Neural crest cell (in vitro differentiated cells): ENCODE measurements at regions not wholly inside any gene's neighbourhood (a gene's known extent, or its start where the extent isn't known, plus 50 kb on each side); places are given as distances from the start of the nearest gene placed in this dataset.

Experiments
- DNase-seq: peaks from one replicate; pipeline ENCODE4 v3.0.0; 2021; ENCODE audit warnings: low read depth, mixed read lengths, low spot score
- H3K27ac Mint-ChIP-seq: one replicate; pipeline ENCODE4 v1.8.0; 2021; ENCODE audit warnings: mild to moderate bottlenecking, mixed read lengths; ENCODE audit not compliant: unreplicated experiment
- H3K27me3 Mint-ChIP-seq: 2 replicates; pipeline ENCODE4 v1.8.0; 2021; ENCODE audit warnings: low read depth, mild to moderate bottlenecking, mixed read lengths
- H3K36me3 Mint-ChIP-seq: 2 replicates; pipeline ENCODE4 v1.8.0; 2021; ENCODE audit warnings: low read depth, mild to moderate bottlenecking, mixed read lengths
- H3K4me1 Mint-ChIP-seq: 2 replicates; pipeline ENCODE4 v1.8.0; 2021; ENCODE audit warnings: mixed read lengths
- H3K4me3 Mint-ChIP-seq: one replicate; pipeline ENCODE4 v1.8.0; 2021; ENCODE audit warnings: mild to moderate bottlenecking, mixed read lengths
- H3K9me3 Mint-ChIP-seq: 2 replicates; pipeline ENCODE4 v1.8.0; 2021; ENCODE audit warnings: mixed read lengths
- TF ChIP-seq, protein P1 (sequence below): fragments of 200-600 bp; sonication (generic); conservative IDR thresholded peaks from 2 replicates; pipeline ENCODE4 v1.5.0; 2021; ENCODE audit warnings: antibody characterized with exemption, mild to moderate bottlenecking

DNA sequence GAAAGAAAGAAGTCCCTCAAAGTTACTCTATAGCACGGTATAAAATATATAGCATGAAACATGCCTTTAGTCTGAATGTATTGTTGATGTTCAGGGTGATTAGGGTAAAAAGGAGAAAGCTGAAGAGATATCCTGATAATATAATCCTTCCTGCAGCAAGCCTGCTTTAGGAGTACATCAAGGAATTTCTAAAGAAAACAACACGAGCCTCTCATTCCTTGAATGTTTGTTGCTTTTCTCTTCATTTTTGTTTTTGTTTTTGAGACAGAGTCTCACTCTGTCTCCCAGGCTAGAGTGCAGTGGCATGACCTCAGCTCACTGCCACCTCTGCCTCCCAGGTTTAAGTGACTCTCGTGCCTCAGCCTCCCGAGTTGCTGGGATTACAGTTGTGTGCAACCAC, 79.1 kb downstream of the CD164 start:
- H3K4me1 Mint-ChIP-seq = peaks cover 5% of the 10 kb centered on the region
- no peak overlapping the region for H3K4me3 Mint-ChIP-seq
- no peaks in the 10 kb centered on the region for H3K36me3 Mint-ChIP-seq
- no peak overlapping the region for H3K27ac Mint-ChIP-seq
- TF ChIP-seq, protein P1, sequence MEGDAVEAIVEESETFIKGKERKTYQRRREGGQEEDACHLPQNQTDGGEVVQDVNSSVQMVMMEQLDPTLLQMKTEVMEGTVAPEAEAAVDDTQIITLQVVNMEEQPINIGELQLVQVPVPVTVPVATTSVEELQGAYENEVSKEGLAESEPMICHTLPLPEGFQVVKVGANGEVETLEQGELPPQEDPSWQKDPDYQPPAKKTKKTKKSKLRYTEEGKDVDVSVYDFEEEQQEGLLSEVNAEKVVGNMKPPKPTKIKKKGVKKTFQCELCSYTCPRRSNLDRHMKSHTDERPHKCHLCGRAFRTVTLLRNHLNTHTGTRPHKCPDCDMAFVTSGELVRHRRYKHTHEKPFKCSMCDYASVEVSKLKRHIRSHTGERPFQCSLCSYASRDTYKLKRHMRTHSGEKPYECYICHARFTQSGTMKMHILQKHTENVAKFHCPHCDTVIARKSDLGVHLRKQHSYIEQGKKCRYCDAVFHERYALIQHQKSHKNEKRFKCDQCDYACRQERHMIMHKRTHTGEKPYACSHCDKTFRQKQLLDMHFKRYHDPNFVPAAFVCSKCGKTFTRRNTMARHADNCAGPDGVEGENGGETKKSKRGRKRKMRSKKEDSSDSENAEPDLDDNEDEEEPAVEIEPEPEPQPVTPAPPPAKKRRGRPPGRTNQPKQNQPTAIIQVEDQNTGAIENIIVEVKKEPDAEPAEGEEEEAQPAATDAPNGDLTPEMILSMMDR = no peak
- H3K9me3 Mint-ChIP-seq = no peaks in the 10 kb centered on the region
- DNase-seq = no peak
- H3K27me3 Mint-ChIP-seq = no peaks in the 10 kb centered on the region

- Mint-ChIP-seq H3K36me3 (no peaks in the 10 kb centered on the region), H3K4me3 (no peak overlapping the region), H3K4me1 (peaks cover 5% of the 10 kb centered on the region), H3K27me3 (no peaks in the 10 kb centered on the region), H3K9me3 (no peaks in the 10 kb centered on the region), H3K27ac (no peak overlapping the region)
- DNase-seq = no peak
- TF ChIP-seq, protein P1 = no peak
Measured at GRCh38 chr6:109302176-109302575, 80.1 kb downstream of the CD164 start.

DNA sequence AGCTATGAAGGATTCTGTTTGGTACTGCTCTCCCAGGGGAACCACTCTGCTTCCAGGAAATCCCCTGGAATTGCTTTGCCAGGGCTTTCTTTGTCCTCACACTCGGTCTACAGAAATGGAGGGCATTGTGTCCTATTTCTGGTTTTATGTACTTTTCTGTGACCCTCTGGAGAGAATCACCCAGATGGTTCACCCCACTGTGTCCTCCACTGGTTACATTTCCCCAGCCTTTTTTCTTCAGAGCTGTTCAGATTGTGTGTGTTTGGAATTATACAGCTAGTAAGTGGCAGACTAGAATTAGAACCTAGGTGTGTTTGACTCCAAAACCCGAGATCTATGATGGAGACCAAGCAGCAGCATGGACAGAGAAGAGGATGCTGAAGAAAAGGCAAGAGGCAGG, 80.8 kb downstream of the CD164 start:
- H3K27ac Mint-ChIP-seq = no peak overlapping the region
- H3K4me3 Mint-ChIP-seq = no peak overlapping the region
- no peak for DNase-seq
- H3K27me3 Mint-ChIP-seq = peaks cover 5% of the 10 kb centered on the region
- H3K4me1 Mint-ChIP-seq = peaks cover 5% of the 10 kb centered on the region
- no peaks in the 10 kb centered on the region for H3K9me3 Mint-ChIP-seq
- H3K36me3 Mint-ChIP-seq = no peaks in the 10 kb centered on the region
- TF ChIP-seq, protein P1 = no peak

DNA sequence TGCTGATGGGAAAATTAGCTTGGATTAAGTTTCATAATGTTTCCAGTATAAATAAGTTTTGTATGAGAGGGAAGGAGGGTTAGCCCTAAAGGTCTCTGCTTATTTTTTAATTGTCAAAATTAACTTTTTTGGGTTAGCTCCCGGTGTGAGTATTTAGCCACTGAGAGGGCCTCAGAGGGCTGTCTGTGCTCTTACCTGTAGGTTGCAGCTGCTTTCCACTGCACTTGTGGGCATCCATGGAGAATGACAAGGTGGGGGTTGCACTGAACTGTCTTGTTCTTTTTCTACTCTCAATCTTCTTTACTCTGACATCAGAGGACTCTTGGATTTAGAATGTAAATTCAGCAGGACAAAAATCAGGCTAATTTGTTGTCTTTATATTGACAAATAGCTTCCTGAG, 81.4 kb downstream of the CD164 start:
- Mint-ChIP-seq H3K9me3 (no peaks in the 10 kb centered on the region), H3K27ac (no peak overlapping the region), H3K4me1 (peaks cover 5% of the 10 kb centered on the region), H3K36me3 (no peaks in the 10 kb centered on the region), H3K4me3 (no peak overlapping the region), H3K27me3 (peaks cover 6% of the 10 kb centered on the region)
- TF ChIP-seq, protein P1 = no peak
- no peak for DNase-seq

DNA sequence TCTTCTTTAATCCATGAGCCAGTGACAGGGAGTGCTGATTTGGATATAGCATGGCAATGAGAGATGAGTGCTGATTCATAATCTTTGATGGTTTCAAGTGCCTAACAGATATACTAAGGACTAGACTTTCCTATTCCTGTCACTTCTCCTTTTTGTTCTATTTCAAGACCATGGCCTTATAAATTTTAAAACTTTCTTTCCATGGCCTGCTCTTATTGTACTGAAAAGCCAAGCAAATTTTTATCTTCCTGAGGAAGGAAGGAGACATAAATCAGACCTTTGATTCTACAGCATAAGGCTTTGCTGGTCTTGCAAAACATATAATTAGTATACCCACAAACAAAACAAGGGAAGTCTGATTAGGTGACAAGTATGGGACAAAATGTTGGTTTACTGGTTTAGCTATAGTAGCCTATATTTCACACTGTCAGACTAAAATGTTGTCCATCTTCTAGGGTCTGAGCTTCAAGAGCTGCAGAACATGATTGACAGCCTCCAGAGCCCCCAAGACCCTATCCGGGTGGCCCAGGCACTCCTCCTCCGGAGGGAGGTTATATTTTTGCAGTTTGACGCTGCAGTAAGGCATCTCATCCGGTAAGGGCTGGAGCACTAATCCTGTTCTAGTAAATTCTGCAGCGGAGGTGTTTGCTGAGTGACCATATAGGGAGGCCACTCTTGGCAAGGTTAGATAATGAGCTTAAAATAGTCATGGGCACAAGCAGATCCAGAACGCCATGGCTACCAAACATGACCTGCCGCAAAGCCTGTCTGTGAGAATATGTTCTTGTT, 82.3 kb downstream of the CD164 start:
- Mint-ChIP-seq H3K27ac (no peak overlapping the region), H3K4me1 (peaks cover 5% of the 10 kb centered on the region), H3K27me3 (peaks cover 6% of the 10 kb centered on the region), H3K9me3 (no peaks in the 10 kb centered on the region), H3K36me3 (no peaks in the 10 kb centered on the region), H3K4me3 (no peak overlapping the region)
- no peak for DNase-seq
- TF ChIP-seq, protein P1 = no peak
